HG02970 (cell line): ENCODE measurements at regions not wholly inside any gene's neighbourhood (a gene's known extent, or its start where the extent isn't known, plus 50 kb on each side); places are given as distances from the start of the nearest gene placed in this dataset.

Experiments used
- ATAC-seq: cut with Tn5 transposase; IDR thresholded peaks from one replicate; pipeline ENCODE4 v1.9.1; 2021; ENCODE audit warnings: mild to moderate bottlenecking, moderate library complexity, moderate number of reproducible peaks; ENCODE audit not compliant: unreplicated experiment, low FRiP score

DNA sequence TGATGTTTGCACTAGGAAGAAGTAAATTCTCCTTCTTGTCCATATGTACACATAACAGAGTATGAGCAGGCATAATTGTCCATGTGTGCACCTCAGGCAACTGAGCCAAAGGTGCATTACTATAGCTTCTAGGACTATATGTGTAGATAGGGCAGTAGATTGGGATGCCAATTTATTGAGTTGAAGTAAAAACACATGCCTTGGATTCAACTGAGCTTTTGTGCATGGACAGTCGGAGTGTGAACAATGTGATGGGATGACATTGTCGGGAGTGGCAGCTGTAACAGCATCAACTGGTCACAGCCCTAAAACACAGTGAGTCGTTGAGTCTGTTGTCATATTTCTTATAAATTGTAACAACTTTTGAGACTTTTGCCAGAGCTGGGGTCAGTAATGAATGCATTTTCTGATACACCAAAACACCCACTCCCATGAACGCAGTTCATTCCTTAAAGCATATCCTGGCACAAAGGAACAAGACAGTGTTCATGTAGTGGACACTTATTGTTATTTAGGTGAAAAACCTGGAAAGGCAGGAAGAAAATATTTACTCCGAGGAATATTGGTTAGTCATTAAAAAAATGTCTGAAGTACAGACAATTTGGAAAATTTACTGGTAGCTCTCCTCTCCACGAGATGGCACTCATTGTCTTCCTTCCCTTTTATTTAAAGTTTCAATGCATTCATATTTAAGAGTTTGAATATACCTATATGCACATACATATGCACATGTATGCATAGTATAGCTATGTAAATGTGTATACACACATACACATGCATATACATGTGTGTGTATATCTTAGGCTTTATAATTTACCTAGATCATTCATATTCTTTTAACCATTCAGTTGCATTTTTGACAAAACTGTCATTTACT is 302.0 kb upstream of the STXBP5 start:
- ATAC-seq: no peak

DNA sequence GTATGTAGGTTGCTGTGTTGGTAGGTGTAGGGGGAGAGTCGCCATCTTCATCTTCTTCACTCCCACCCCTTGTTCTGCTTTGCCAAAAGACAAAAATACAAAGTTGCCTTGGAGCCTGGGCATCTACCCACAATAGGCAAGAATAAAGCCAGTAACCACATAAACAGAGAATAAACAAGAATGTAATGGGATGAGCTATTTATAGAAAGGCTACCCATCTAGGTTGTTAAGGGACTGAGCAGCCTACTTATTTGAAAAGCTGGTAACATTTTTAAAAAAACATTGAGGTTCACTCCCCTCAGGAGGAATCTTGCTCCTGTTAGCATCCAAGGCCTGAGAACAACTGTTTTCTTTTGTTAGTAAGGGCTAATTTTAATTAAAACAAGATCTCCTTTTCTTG is 301.4 kb upstream of the STXBP5 start:
- no peak for ATAC-seq

DNA sequence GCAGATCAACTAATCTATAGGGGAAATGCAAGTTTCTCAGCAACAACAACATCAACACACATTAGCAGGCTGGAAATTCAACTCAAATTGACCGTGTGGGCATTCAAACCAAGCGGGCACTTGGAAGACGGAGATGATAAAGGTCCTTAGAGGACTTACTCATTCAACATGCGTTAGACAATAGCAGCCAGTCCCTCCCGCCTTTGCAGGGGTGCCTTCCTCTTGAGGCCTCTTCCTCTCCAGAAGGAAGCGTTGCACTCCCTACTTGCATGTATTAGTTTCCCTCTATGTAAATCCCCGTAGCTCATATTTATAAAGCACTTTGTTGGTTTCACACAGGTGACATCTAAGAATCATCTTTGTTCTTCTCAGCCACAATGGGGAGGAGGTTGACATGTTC is 300.8 kb upstream of the STXBP5 start:
- ATAC-seq: no peak

DNA sequence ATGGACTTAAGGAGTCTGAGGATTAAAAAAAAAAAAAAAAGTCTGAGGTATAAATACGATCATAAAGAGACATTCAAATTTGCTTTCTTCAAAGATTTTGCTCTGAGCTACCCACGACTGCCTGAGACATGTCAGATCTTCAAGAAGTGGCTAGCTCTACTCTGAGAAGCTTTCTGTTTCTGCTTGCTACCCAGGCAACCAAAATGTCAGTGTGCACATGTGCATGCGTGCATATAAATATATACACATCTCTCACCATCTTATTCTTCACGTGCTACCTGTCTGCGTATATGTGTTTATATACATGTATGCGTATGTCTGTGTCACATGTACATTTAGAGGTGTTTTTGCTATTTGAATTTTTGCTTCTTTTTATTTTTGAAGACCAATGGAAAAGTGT is 299.6 kb upstream of the STXBP5 start:
- ATAC-seq: no peak

DNA sequence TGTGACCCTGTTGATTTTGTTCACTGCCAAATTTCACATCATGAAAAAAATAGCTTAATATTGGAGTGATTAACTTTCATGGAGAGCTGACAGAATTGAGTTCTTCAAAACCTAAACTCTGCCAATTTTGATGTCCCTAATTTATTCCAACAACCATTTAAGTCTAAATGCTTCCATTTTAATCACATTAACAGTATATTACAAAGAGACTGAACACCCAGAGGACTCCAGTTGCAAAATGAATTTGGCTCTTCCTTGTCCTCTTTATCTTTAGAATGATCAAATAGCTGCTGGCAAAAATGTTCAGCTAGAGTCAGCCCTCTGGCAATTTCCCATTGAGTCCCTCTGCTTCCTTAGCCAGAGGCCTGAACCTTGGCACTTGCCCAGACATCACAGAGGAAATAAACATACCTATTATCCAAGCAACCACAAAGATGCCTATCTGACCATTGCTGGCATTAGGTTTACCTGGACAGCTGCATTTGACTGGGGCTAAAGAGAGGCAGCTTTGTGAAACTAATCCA is 299.0 kb upstream of the STXBP5 start:
- no peak for ATAC-seq

DNA sequence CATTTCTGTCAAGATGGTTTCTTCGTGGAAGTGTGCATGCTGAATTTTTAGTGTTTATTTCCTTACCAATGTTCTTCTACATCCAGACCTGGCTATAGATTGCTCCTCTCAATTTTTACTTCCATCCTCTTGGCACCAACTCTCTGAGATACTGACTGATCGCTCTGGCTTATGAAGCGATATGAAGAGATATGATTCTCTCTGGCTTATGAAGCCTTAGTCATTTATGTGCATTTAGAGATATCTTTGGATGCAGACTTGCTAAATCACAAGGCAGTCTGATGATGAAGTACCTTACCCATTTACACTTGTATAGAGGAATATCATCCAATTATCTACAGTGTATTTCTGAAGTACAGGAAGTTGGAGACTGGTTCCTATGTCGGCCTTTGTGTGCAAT is 295.4 kb upstream of the STXBP5 start:
- no peak for ATAC-seq

DNA sequence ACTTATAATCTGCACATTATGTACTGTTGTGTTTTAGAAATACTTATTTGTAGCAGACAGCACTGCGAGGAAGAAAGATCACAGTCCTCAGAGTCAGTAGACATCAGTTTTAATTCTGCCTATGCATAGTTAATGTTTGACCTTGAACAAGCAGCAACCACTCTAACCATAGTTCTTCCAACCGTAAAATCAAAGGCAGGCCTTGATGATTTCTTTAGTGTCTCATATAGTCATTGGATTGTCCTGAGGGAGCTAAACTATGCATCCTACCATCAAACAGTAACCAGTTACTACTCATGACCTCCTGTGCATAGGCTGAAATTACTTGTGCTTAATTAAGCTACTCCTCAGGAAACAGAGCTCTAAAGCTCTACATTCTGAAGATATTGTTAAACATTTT is 294.8 kb upstream of the STXBP5 start:
- no peak for ATAC-seq

DNA sequence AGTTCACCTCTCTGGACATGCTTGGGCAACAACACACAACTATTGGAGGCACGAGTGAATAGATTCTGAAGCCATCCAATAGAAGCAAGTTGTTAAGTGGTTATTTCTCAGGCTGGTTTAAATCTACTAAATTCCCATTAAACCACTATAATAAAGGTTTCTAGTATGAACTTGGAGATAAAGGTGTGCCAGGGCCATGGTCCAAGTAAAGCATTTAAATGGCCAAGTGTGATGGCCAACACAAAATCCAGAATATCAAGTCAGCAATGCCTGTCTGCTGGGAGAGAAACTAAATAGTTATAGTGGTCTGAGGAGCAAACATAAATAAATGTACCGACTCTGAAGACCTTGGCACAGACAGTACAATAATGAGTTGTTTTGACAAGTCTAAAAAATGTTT is 294.3 kb upstream of the STXBP5 start:
- ATAC-seq: no peak

DNA sequence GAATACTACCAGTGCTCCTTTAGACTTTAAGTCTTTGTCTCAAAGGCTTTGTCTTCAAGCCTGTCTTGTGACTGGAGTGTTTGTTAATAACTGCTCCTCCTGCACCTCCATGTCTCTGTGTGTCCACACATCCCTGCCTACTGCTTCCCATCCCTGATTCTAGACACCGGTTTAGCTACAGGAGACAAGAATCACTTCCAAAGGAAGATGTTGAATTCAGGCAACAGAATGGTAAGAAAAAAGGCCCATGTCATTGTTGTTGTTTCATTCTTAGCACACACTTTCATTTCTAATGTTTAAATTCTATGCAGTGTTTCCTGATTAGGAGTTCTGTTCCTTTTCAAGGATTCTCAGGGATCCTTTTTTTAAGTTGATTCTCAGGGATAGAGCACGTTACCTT is 293.6 kb upstream of the STXBP5 start:
- ATAC-seq: no peak

DNA sequence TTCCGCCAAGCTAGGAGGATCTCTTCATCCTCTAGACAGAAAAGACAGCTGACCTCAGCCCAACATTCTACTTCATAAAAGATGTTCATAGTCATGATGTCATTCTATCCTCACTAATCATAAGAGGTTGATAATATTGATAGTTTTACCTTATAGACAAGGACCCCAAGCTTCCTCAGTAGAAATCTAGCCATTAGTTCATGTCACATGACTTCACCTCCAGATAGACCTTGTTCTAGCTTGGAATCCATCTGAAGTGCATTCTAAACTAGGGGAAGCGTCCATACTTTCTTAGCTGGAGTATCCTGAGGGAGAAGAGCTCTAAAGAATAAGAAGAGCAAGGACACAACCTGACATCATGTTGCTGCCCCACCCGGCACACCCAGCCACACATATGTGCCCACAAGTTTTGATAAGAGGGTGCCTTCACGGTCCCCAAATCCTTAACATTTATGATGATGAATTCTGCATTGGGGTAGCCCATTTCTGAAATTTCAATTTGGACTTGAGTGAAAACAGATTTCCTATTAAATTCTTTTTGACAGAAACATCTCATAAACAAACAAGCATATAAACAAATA is 292.5 kb upstream of the STXBP5 start:
- ATAC-seq: no peak

DNA sequence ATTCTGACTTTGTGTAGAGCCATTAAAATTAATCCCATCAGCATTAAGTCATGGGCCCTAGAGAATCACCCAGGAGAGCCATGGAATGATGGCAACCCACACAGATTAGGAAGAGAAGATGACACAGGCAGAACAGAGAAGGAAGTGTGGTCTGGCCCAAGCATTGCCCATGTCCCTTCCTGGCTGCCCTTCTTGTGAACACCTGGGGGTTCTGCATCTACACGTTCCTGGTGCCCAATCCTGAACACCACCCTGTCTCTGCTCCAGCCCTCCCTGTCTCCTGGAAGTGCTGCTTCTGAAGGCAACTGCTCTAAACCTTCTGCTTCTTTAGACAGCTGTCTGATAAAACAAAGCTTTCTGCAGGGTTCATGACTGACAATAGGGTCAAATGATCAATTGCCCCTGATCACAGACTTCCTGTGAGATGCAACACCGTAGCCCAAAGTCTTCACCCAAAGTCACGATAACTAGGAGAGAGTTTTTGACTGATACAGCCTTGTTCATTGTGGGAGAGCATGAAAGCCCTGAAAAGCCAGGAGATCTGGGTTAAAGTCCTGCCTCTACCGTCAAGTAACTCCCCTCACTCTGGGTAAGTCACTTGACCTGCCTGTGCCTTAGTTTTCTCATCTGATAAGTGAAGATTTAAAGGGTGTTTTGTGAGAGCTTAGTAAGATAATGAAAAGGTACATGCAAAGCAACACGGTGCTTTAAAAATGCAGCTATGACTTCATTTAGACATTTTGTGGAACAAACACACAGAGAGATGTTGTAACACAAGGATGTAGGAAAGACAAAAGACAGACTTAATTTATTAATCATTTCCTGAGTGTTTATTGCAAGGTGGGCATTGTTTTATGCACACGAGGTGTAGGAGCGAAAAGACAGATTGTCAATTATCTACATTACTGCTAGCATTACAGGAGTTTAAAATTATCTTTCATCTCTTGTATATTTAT is 291.2 kb upstream of the STXBP5 start:
- ATAC-seq: no peak

DNA sequence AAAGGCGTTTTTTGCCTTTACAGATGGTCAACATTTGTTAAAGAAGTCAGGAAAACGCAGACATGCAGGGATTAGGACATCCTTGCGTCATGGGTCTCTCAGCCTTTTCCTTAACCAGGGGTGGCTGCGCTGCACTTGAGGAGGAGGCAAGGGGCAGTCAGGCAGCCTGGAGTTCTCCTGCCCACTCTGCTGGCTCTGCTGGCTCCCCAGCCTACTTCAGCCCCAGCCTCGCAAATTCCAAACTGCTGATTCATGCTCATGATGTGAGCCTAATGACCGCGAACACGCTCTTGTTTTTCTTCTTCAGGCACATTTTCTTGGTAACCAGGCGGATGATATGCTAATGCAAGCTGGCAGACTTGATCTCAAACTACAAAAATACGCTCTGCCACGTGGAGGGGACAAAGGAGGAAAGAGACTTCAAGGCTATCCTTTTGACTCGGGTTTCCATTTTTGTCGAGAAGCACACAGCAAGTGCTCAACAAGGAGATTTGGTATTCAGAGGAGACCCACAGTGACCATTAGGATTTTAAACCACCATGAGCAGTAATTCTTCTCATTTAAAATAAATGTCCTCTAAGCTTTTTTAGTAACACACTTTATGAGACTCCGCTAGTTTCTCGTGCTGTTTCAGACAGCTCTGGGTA is 290.3 kb upstream of the STXBP5 start:
- ATAC-seq: no peak

DNA sequence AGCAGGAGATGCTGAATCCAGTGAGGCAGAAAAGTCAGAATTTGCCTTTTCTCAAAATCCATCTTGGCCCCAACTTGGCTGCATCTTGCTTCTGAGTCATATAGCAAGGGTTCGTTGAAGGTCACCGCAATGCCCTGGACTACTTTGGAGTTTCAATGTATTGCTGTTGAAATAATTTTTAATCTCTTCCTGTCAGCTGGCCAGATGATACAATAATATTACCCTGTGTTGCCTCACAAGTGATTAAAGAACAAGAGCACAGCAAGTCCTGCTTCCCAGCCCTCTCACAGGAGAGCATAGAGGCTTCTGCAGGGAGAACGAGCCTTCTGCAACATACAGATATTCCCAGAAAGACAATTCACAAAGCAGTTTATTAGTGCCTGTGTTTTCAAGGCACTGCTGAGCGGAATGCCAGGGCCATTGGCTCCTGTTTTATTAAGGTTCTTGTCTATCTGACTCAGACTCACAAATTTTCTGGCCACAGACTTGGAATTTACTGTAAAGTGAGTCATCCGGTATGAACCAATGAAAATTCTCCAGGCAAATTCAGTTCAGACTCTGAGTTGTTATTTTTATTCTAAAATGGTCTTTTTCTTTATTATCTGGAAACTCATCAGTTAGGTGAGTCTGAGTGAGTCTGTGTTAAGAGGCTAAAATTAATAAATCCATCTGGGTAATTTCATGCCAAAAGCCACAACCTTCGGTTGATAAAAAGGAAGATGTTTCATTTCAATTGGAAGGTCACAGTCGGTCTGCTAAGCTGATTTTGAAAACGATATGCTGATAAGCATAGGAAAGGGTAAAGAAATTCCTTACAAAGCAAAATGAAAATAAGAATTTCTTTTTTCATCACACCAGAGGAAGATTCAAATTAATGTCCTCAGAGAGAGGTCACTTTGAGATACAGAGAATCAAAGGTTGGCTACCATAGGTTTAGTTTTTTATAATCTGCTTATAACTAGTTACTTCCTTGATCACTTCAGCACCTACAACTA is 289.4 kb upstream of the STXBP5 start:
- ATAC-seq: no peak

DNA sequence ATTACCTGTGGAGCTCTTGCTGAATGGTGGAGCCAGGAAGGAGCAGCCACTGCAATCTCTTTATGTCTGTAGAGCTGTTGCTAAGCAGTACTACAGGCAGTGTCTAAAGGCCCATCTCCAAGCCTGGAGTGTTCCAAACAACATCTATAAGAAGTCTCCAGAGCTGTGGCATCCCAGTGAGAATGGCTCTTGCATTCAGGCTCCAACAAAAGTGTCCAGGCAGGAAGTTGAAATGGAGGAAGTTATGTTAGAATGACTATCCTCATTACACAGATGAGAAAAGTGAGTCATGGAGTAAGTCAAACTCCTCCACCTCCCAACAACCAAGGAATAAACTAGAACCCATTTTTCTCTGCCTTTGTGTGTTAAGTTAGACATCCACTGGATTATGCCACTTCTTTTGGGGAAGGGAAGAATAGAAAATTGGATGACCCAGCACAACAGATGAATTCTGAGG is 288.5 kb upstream of the STXBP5 start:
- ATAC-seq: no peak

DNA sequence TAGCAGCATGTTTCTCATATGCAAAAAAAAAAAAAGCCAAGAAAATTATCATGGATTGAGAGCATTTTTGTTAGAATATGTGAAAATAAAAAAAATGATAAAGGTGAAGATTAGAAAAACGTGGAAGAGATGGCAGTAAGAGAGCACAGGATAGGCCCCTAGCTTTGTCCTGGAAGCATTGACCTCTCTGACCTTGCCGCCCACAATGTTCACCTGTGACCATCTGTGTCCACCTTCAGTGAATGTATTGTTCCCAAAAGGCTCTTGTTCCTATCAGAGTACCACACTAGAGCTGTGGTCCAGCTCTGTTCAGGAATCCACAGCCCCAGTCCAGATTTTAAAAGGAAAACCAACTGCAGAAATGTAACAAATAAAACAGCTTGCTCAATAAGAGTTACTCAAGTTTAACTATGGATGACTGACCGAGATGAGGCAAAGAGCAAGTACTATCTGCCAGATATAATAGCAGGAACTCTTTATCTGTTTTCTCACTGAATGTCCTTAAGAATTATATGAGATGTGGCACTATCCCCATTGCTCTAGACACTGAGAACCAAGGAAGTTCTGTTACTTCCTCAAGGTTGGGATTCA is 287.7 kb upstream of the STXBP5 start:
- ATAC-seq: no peak

DNA sequence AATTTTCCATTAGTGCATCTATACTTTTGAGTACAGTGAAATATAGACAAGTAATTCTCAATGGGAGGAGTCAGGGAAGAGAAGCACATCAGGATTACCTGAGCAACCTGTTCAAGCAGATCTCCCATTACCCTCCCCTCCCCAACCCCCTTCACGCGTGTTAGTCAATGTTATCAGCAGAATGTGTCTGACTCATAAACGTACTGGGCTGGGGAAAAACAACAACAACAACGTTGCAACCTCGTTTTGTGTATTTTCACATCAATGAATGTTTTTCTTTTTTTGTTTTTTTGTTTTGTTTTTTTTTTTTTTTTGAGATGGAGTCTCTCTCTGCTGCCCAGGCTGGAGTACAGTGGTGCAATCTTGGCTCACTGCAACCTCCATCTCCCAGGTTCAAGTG is 287.0 kb upstream of the STXBP5 start:
- no peak for ATAC-seq

DNA sequence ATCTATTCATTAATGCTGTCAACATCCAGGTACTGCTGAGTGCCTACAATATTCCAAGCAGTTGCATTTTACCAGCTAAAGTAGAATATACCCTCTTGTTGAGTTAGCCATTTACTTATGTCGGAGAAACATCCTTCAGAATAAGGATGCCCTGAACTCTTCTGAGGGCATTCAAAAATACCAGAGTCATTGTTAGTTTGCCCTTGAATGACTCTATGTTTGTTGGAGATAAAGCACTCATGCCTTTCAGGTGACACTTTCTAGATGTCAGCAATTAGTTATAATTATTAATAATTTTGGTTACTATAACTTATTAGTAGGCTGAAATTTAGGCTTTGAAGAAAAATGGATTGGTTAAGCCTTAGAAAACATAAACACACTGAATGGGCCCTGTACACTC is 286.2 kb upstream of the STXBP5 start:
- ATAC-seq: no peak

DNA sequence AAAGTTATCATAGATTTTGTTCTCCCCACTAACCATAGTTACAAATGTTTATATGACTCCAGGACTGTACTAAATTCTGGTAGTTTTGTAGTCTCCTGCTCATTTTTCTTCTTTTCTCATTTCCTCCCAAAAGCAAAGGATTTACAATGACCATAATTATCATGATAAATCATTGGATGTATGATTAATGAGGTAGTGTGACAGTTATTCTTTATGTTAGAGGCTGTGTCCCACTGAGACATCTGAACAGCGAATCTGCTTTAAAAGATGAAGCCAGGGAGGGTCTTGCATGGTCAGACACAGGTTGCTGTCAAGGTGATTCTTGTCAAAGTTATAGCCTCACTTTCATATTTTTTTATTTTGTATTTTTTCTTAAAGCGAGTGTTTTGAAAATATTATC is 285.2 kb upstream of the STXBP5 start:
- ATAC-seq: no peak
